NCI-H510A (cell line): ENCODE measurements at regions not wholly inside any gene's neighbourhood (a gene's known extent, or its start where the extent isn't known, plus 50 kb on each side); places are given as distances from the start of the nearest gene placed in this dataset.
"Not testable (repeated sequence)": the region's sequence is repeated elsewhere in the genome, so short reads cannot be mapped to it uniquely, and the experiment has no call there.

Experiments
- DNase-seq: peaks from one replicate; lab custom pipeline; 2025; lab: John Stamatoyannopoulos, UW

- no peak for DNase-seq
These were observed 567.8 kb upstream of the SLC10A2 start for GRCh38 chr13:103634066-103634465.

- DNase-seq: no peak
These were observed 559.0 kb upstream of the SLC10A2 start for GRCh38 chr13:103625194-103625593.

GRCh38 chr13:103618151-103618550, 551.9 kb upstream of the SLC10A2 start:
- DNase-seq: no peak

GRCh38 chr13:103615771-103616170, 549.6 kb upstream of the SLC10A2 start:
- DNase-seq: no peak

- DNase-seq: no peak
These were observed 548.5 kb upstream of the SLC10A2 start for GRCh38 chr13:103614761-103615160.

- no peak for DNase-seq
These were observed 541.8 kb upstream of the SLC10A2 start for GRCh38 chr13:103607995-103608394.

- no peak for DNase-seq
These were observed 539.5 kb upstream of the SLC10A2 start for GRCh38 chr13:103605546-103606326.

- DNase-seq: not testable (repeated sequence)
These were observed 533.7 kb upstream of the SLC10A2 start for GRCh38 chr13:103599870-103600269.

- DNase-seq: no peak
These were observed 532.5 kb upstream of the SLC10A2 start for GRCh38 chr13:103598671-103599070.

GRCh38 chr13:103573446-103573845, 507.2 kb upstream of the SLC10A2 start:
- DNase-seq: no peak

- DNase-seq: no peak
These were observed 502.1 kb upstream of the SLC10A2 start for GRCh38 chr13:103568314-103568713.

- no peak for DNase-seq
These were observed 491.7 kb upstream of the SLC10A2 start for GRCh38 chr13:103557878-103558277.

- DNase-seq: no peak
These were observed 490.5 kb upstream of the SLC10A2 start for GRCh38 chr13:103556681-103557080.

GRCh38 chr13:103547914-103548313, 481.7 kb upstream of the SLC10A2 start:
- DNase-seq: no peak

GRCh38 chr13:103546271-103546670, 480.1 kb upstream of the SLC10A2 start:
- no peak for DNase-seq

- no peak for DNase-seq
These were observed 476.4 kb upstream of the SLC10A2 start for GRCh38 chr13:103542648-103543047.

- no peak for DNase-seq
These were observed 474.2 kb upstream of the SLC10A2 start for GRCh38 chr13:103540382-103540765.

GRCh38 chr13:103539721-103540381, 473.6 kb upstream of the SLC10A2 start:
- no peak for DNase-seq

GRCh38 chr13:103539265-103539664, 473.0 kb upstream of the SLC10A2 start:
- DNase-seq: peak; percentile 48

- DNase-seq: no peak
These were observed 471.4 kb upstream of the SLC10A2 start for GRCh38 chr13:103537616-103538015.

GRCh38 chr13:103531278-103531677, 465.1 kb upstream of the SLC10A2 start:
- no peak for DNase-seq

GRCh38 chr13:103528437-103528836, 462.2 kb upstream of the SLC10A2 start:
- no peak for DNase-seq

- DNase-seq: no peak
These were observed 459.3 kb upstream of the SLC10A2 start for GRCh38 chr13:103525530-103525929.

- DNase-seq: no peak
These were observed 457.6 kb upstream of the SLC10A2 start for GRCh38 chr13:103523858-103524257.
